Immature natural killer cell (primary cell): ENCODE measurements at regions not wholly inside any gene's neighbourhood (a gene's known extent, or its start where the extent isn't known, plus 50 kb on each side); places are given as distances from the start of the nearest gene placed in this dataset.
"Not testable (repeated sequence)": the region's sequence is repeated elsewhere in the genome, so short reads cannot be mapped to it uniquely, and the experiment has no call there.

Experiments used
- DNase-seq, 3 donors: peaks; one replicate each; pipeline ENCODE4 v3.0.0; 2022; ENCODE audit warnings: mixed read lengths in 1 of 3
- H3K27ac Mint-ChIP-seq, 6 donors: one replicate each; pipeline ENCODE4 v1.8.0; 2020; ENCODE audit warnings: mixed read lengths in 6 of 6, mild to moderate bottlenecking in 5 of 6, inconsistent platforms in 4 of 6, moderate library complexity in 3 of 6
- H3K27me3 Mint-ChIP-seq, 3 donors: one replicate each; pipeline ENCODE4 v1.8.0; 2020 to 2021; ENCODE audit warnings: low read depth in 3 of 3, mild to moderate bottlenecking in 3 of 3, mixed read lengths in 3 of 3, moderate library complexity in 3 of 3, inconsistent platforms in 1 of 3
- H3K36me3 Mint-ChIP-seq, 3 donors: one replicate each; pipeline ENCODE4 v1.8.0; 2020; ENCODE audit warnings: mixed read lengths in 3 of 3, inconsistent platforms in 2 of 3, mild to moderate bottlenecking in 2 of 3
- H3K4me1 Mint-ChIP-seq, 2 donors: one replicate each; pipeline ENCODE4 v1.8.0; 2020; ENCODE audit warnings: inconsistent platforms in 2 of 2, mild to moderate bottlenecking in 2 of 2, mixed read lengths in 2 of 2, moderate library complexity in 1 of 2
- H3K4me3 Mint-ChIP-seq, 5 donors: one replicate each; pipeline ENCODE4 v1.8.0; 2020; ENCODE audit warnings: mild to moderate bottlenecking in 5 of 5, mixed read lengths in 5 of 5, inconsistent platforms in 3 of 5, moderate library complexity in 3 of 5
- H3K9me3 Mint-ChIP-seq, 6 donors: one replicate each; pipeline ENCODE4 v1.8.0; 2020; ENCODE audit warnings: mild to moderate bottlenecking in 6 of 6, mixed read lengths in 6 of 6, inconsistent platforms in 4 of 6, moderate library complexity in 3 of 6

- Mint-ChIP-seq H3K36me3 (no peaks in the 10 kb centered on the region), H3K27ac (no peak overlapping the region), H3K27me3 (peaks cover 0 to 3% (median 1%) of the 10 kb centered on the region in 3 donors), H3K4me1 (no peaks in the 10 kb centered on the region), H3K4me3 (no peak overlapping the region), H3K9me3 (peaks cover 31 to 59% (median 46%) of the 10 kb centered on the region in 6 donors)
- no peak for DNase-seq
Measured at GRCh38 chr11:91489989-91490388, 734.6 kb upstream of the FAT3 start.

DNA sequence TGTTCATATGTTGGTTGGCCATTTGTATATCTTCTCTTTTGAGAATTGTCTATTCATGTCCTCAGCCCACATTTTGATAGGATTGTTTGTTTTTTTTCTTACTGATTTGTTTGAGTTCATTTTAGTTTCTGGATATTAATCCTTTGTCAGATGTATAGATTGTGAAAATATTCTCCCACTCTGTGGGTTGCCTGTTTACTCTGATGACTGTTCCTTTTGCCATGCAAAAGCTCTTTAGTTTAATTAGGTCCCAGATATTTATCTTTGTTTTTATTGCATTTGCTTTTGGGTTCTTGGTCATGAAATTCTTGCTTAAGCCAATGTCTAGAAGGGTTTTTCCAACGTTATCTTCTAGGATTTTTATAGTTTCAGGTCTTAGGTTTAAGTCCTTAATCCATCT, 740.7 kb upstream of the FAT3 start:
- H3K9me3 Mint-ChIP-seq = peaks cover 26 to 78% (median 48%) of the 10 kb centered on the region in 6 donors
- H3K36me3 Mint-ChIP-seq, H3K27ac Mint-ChIP-seq, H3K4me3 Mint-ChIP-seq, H3K27me3 Mint-ChIP-seq, H3K4me1 Mint-ChIP-seq, DNase-seq: not testable (repeated sequence)

GRCh38 chr11:91481875-91482274, 742.7 kb upstream of the FAT3 start:
- not testable (repeated sequence) for H3K27me3 Mint-ChIP-seq, H3K4me3 Mint-ChIP-seq, H3K4me1 Mint-ChIP-seq, H3K27ac Mint-ChIP-seq, H3K36me3 Mint-ChIP-seq, DNase-seq
- H3K9me3 Mint-ChIP-seq = peaks cover 16 to 78% (median 52%) of the 10 kb centered on the region in 6 donors

DNA sequence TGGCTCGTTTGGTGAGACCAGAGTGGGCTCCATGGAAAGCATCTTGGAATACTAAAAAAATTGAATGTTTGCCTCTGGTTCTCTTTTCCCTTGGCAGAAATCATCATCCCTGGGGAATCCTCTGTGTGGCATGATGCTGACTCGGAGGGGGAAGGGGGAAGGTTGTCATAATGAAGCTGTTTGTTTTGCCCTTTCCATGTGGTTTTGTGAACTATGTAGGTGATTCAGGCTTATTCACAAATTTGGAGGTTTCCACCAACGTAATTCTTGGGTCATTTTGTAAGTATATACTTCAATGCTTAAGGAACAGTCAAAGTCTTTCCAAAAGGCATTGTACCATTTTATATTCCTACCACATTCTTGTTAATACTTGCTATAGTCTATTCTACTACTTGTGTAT, 754.0 kb upstream of the FAT3 start:
- H3K27ac Mint-ChIP-seq = no peak overlapping the region
- H3K9me3 Mint-ChIP-seq = peaks cover 13 to 47% (median 30%) of the 10 kb centered on the region in 6 donors
- H3K4me1 Mint-ChIP-seq = no peaks in the 10 kb centered on the region
- peaks cover 0 to 2% (median 0%) of the 10 kb centered on the region in 3 donors for H3K27me3 Mint-ChIP-seq
- DNase-seq = no peak
- H3K4me3 Mint-ChIP-seq = no peak overlapping the region
- H3K36me3 Mint-ChIP-seq = no peaks in the 10 kb centered on the region

DNA sequence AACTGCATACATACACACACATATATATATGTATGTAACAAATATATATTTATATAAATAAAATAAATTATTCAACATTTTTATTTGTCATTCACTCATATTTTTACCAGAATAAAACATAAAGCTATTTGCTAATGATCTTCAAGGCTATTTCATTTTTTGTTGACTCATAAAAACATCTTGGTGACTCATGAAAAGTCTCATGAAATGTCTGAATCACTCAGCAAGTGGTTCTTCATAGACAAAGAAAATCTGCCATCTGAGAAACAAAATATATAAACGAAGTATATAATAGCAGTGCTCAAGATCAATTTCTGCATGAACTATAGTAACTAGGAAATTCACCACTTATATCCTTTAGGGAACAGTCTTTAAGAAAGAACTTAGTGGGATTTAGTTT, 764.8 kb upstream of the FAT3 start:
- H3K36me3 Mint-ChIP-seq = no peaks in the 10 kb centered on the region
- no peak overlapping the region for H3K27ac Mint-ChIP-seq
- no peak overlapping the region for H3K4me3 Mint-ChIP-seq
- DNase-seq = no peak
- no peaks in the 10 kb centered on the region for H3K4me1 Mint-ChIP-seq
- no peaks in the 10 kb centered on the region for H3K27me3 Mint-ChIP-seq
- peaks cover 9 to 25% (median 18%) of the 10 kb centered on the region in 6 donors for H3K9me3 Mint-ChIP-seq

GRCh38 chr11:91446267-91446666, 778.4 kb upstream of the FAT3 start:
- Mint-ChIP-seq H3K36me3 (no peaks in the 10 kb centered on the region), H3K27ac (no peak overlapping the region), H3K27me3 (no peaks in the 10 kb centered on the region), H3K9me3 (peaks cover 12 to 55% (median 20%) of the 10 kb centered on the region in 6 donors), H3K4me3 (no peak overlapping the region), H3K4me1 (no peaks in the 10 kb centered on the region)
- no peak for DNase-seq

GRCh38 chr11:91435694-91436395, 788.8 kb upstream of the FAT3 start:
- H3K36me3 Mint-ChIP-seq = no peaks in the 10 kb centered on the region
- H3K4me3 Mint-ChIP-seq = no peak overlapping the region
- peaks cover 0 to 2% (median 1%) of the 10 kb centered on the region in 3 donors for H3K27me3 Mint-ChIP-seq
- peaks cover 4 to 66% (median 46%) of the 10 kb centered on the region in 6 donors for H3K9me3 Mint-ChIP-seq
- no peaks in the 10 kb centered on the region for H3K4me1 Mint-ChIP-seq
- DNase-seq = no peak
- no peak overlapping the region for H3K27ac Mint-ChIP-seq

DNA sequence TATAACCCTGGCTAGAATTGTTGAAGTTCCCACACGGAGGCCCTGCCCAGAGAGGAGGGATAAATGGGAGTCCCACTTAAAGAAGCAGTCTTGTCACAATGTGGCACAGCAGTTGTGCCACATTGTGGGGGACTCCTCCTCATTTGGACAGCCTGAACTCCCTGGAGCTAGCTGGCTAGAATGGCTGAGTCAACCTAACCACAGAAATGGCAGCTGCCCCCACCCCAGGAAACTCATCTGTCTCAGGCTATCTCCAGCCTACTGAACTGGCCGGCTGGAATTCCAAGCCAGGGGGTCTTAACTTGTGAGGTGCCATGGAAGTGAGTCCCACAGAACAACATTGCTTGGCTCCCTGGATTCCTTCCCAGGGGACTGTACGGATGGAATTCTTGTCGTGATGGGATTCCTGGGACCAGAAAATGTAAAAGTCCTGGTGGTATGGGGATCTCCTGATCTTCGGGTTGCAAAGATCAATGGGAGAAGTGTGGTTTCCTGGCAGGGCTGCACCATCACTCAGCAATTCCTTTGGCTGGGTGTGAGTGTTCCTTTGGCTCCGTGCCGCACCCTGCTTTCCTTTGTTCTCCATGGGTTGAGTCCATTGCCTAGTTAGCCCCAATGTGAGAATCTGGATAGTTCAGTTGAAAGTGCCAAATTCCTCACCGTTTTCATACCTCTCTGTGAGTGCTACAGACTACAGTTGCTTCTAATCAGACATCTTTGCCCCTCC, 791.2 kb upstream of the FAT3 start:
- H3K9me3 Mint-ChIP-seq = peaks cover 4 to 69% (median 44%) of the 10 kb centered on the region in 6 donors
- no peak overlapping the region for H3K4me3 Mint-ChIP-seq

GRCh38 chr11:91421641-91422040, 803.0 kb upstream of the FAT3 start:
- H3K4me3 Mint-ChIP-seq = no peak overlapping the region
- H3K9me3 Mint-ChIP-seq = peaks cover 2 to 42% (median 16%) of the 10 kb centered on the region in 6 donors
- peak overlapping the region in 1 of 6 donors; percentile 7 for H3K27ac Mint-ChIP-seq
- H3K27me3 Mint-ChIP-seq = no peaks in the 10 kb centered on the region
- H3K4me1 Mint-ChIP-seq = no peaks in the 10 kb centered on the region
- no peak for DNase-seq
- no peaks in the 10 kb centered on the region for H3K36me3 Mint-ChIP-seq

More for the DNA sequence above, 791.2 kb upstream of the FAT3 start:
- no peaks in the 10 kb centered on the region for H3K4me1 Mint-ChIP-seq
- peaks cover 0 to 3% (median 0%) of the 10 kb centered on the region in 3 donors for H3K36me3 Mint-ChIP-seq
- H3K27me3 Mint-ChIP-seq = peaks cover 0 to 2% (median 0%) of the 10 kb centered on the region in 3 donors
- no peak for DNase-seq
- no peak overlapping the region for H3K27ac Mint-ChIP-seq

- no peak overlapping the region for H3K4me3 Mint-ChIP-seq
- no peaks in the 10 kb centered on the region for H3K36me3 Mint-ChIP-seq
- peaks cover 1 to 42% (median 16%) of the 10 kb centered on the region in 6 donors for H3K9me3 Mint-ChIP-seq
- H3K27ac Mint-ChIP-seq = no peak overlapping the region
- H3K27me3 Mint-ChIP-seq = peaks cover 0 to 2% (median 0%) of the 10 kb centered on the region in 3 donors
- DNase-seq = no peak
- no peaks in the 10 kb centered on the region for H3K4me1 Mint-ChIP-seq
Measured at GRCh38 chr11:91407842-91408241, 816.8 kb upstream of the FAT3 start.

GRCh38 chr11:91406009-91406408, 818.6 kb upstream of the FAT3 start:
- DNase-seq = no peak
- H3K36me3 Mint-ChIP-seq = no peaks in the 10 kb centered on the region
- H3K27me3 Mint-ChIP-seq = peaks cover 0 to 2% (median 0%) of the 10 kb centered on the region in 3 donors
- no peaks in the 10 kb centered on the region for H3K4me1 Mint-ChIP-seq
- no peak overlapping the region for H3K27ac Mint-ChIP-seq
- no peak overlapping the region for H3K4me3 Mint-ChIP-seq
- H3K9me3 Mint-ChIP-seq = peaks cover 1 to 38% (median 15%) of the 10 kb centered on the region in 6 donors

GRCh38 chr11:91404344-91404743, 820.3 kb upstream of the FAT3 start:
- no peak overlapping the region for H3K4me3 Mint-ChIP-seq
- no peak overlapping the region for H3K27ac Mint-ChIP-seq
- DNase-seq = no peak
- no peaks in the 10 kb centered on the region for H3K36me3 Mint-ChIP-seq
- no peaks in the 10 kb centered on the region for H3K4me1 Mint-ChIP-seq
- H3K9me3 Mint-ChIP-seq = peaks cover 1 to 29% (median 21%) of the 10 kb centered on the region in 6 donors
- peaks cover 0 to under 1% (median 0%) of the 10 kb centered on the region in 3 donors for H3K27me3 Mint-ChIP-seq

DNA sequence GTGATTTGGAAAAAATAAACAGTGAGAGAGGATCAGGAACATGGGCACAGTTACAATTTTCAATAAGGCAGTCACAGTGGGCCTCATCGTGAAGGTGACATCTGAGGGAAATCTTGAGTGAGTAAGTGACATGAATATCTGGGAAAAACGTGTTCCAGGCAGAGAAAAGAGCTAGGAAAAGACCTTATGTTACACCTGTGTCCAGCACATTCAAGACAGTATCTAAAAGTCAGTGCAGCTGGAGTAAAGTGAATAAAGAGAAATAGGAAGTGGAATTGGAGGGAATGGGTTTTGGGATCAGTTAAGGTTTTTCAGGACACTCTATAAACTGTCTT, 827.5 kb upstream of the FAT3 start:
- H3K4me3 Mint-ChIP-seq = no peak overlapping the region
- H3K9me3 Mint-ChIP-seq = peaks cover 15 to 64% (median 37%) of the 10 kb centered on the region in 6 donors
- peaks cover 0 to 2% (median 2%) of the 10 kb centered on the region in 3 donors for H3K27me3 Mint-ChIP-seq
- H3K36me3 Mint-ChIP-seq = no peaks in the 10 kb centered on the region
- DNase-seq = no peak
- no peak overlapping the region for H3K27ac Mint-ChIP-seq
- no peaks in the 10 kb centered on the region for H3K4me1 Mint-ChIP-seq
